Neural progenitor cell (in vitro differentiated cells): ENCODE measurements at regions not wholly inside any gene's neighbourhood (a gene's known extent, or its start where the extent isn't known, plus 50 kb on each side); places are given as distances from the start of the nearest gene placed in this dataset.

Experiments
- DNase-seq: peaks from one replicate; pipeline ENCODE4 v3.0.0-alpha.2; 2016; ENCODE audit warnings: low spot score
- H2AFZ ChIP-seq: fragments of 200-600 bp; sonication (generic); replicated peaks from 2 replicates; pipeline ENCODE4 v1.6.1; 2016; ENCODE audit warnings: antibody characterized with exemption
- H3F3A ChIP-seq: fragments of 200-600 bp; sonication (generic); 2 replicates; pipeline ENCODE4 v1.6.1; 2016; ENCODE audit warnings: antibody characterized with exemption, low read depth
- H3K27ac ChIP-seq: fragments of 200-600 bp; sonication (generic); 2 replicates; pipeline ENCODE4 v1.5.1; 2016; ENCODE audit warnings: mild to moderate bottlenecking
- H3K27me3 ChIP-seq: fragments of 200-600 bp; sonication (generic); 2 replicates; pipeline ENCODE4 v1.6.1; 2016; ENCODE audit warnings: mild to moderate bottlenecking, moderate library complexity
- H3K36me3 ChIP-seq: fragments of 200-600 bp; sonication (generic); 2 replicates; pipeline ENCODE4 v1.5.1; 2016
- H3K4me1 ChIP-seq: fragments of 200-600 bp; sonication (generic); 2 replicates; pipeline ENCODE4 v1.6.1; 2016; ENCODE audit warnings: mixed run types
- H3K4me2 ChIP-seq: fragments of 200-600 bp; sonication (generic); 2 replicates; pipeline ENCODE4 v1.6.1; 2016
- H3K4me3 ChIP-seq: fragments of 200-600 bp; sonication (generic); 2 replicates; pipeline ENCODE4 v1.5.1; 2016
- H3K79me2 ChIP-seq: fragments of 200-600 bp; sonication (generic); 2 replicates; pipeline ENCODE4 v1.6.1; 2016; ENCODE audit warnings: low read depth
- H3K9ac ChIP-seq: fragments of 200-600 bp; sonication (generic); 2 replicates; pipeline ENCODE4 v1.6.1; 2016
- H3K9me3 ChIP-seq: fragments of 200-600 bp; sonication (generic); 2 replicates; pipeline ENCODE4 v1.5.1; 2016; ENCODE audit warnings: low read depth
- H4K20me1 ChIP-seq: fragments of 200-600 bp; sonication (generic); 2 replicates; pipeline ENCODE4 v1.6.1; 2016; ENCODE audit warnings: low read depth
- H3K27ac Mint-ChIP-seq: 3 replicates; pipeline ENCODE4 v1.8.0; 2021; ENCODE audit warnings: mixed read lengths
- H3K27me3 Mint-ChIP-seq: 2 replicates; pipeline ENCODE4 v1.8.0; 2022; ENCODE audit warnings: low read depth, mild to moderate bottlenecking, inconsistent platforms, moderate library complexity, mixed read lengths; ENCODE audit not compliant: insufficient read depth
- H3K36me3 Mint-ChIP-seq: 3 replicates; pipeline ENCODE4 v1.8.0; 2021; ENCODE audit warnings: mixed read lengths
- H3K4me1 Mint-ChIP-seq: 3 replicates; pipeline ENCODE4 v1.8.0; 2021; ENCODE audit warnings: mixed read lengths
- H3K4me3 Mint-ChIP-seq: 3 replicates; pipeline ENCODE4 v1.8.0; 2021; ENCODE audit warnings: mild to moderate bottlenecking, moderate library complexity, mixed read lengths
- H3K9me3 Mint-ChIP-seq: 3 replicates; pipeline ENCODE4 v1.8.0; 2020; ENCODE audit warnings: mixed read lengths
- CTCF ChIP-seq: fragments of 200-600 bp; sonication (generic); IDR thresholded peaks from 2 replicates; pipeline ENCODE4 v1.5.1; 2017; ENCODE audit warnings: antibody characterized with exemption, mild to moderate bottlenecking
- EZH2 ChIP-seq: fragments of 200-600 bp; sonication (generic); IDR thresholded peaks from 2 replicates; pipeline ENCODE4 v1.6.1; 2017; ENCODE audit warnings: antibody characterized with exemption, mild to moderate bottlenecking, moderate library complexity
- EZH2phosphoT487 ChIP-seq: fragments of 200-600 bp; sonication (generic); IDR thresholded peaks from 2 replicates; pipeline ENCODE4 v1.6.1; 2017; ENCODE audit warnings: antibody characterized with exemption

DNA sequence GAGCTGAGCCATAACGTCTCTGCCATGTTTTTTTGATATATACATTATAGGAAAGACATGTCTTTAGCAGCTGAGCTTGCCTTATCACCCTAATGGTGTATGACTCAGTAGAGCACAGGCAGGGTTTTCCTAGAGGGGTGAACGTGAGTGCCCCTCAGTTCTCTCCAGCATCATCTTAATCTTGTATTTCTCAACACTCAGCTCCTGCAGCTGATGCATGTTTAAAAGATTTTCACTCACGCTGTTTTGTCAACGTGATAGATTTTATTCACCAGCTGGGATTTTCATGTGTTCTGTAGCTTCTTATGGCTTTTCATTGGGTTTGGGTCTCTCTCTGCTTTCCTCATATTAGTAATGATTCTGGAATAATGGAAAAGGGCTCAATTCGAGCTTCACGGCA, 186.0 kb upstream of the PMFBP1 start:
- peaks cover 4% of the 10 kb centered on the region for H3K27me3 Mint-ChIP-seq
- H3K4me1 ChIP-seq, result no peaks in the 10 kb centered on the region
- no peaks in the 10 kb centered on the region for H3F3A ChIP-seq
- H3K9me3 Mint-ChIP-seq, result no peaks in the 10 kb centered on the region
- H2AFZ ChIP-seq, result no peak overlapping the region
- H3K4me1 Mint-ChIP-seq, result peaks cover 10% of the 10 kb centered on the region
- no peak overlapping the region for H3K4me3 ChIP-seq
- no peak overlapping the region for H3K27ac ChIP-seq
- H3K36me3 ChIP-seq, result no peaks in the 10 kb centered on the region
- no peak for DNase-seq
- no peaks in the 10 kb centered on the region for H3K9me3 ChIP-seq
- no peak overlapping the region for H3K27ac Mint-ChIP-seq
- H3K4me2 ChIP-seq, result no peak overlapping the region
- no peaks in the 10 kb centered on the region for H3K36me3 Mint-ChIP-seq
- H3K9ac ChIP-seq, result no peak overlapping the region
- H4K20me1 ChIP-seq, result no peaks in the 10 kb centered on the region
- no peak overlapping the region for H3K4me3 Mint-ChIP-seq
- no peaks in the 10 kb centered on the region for H3K27me3 ChIP-seq
- TF ChIP-seq EZH2phosphoT487 (no peak), CTCF (no peak), EZH2 (no peak)
- no peaks in the 10 kb centered on the region for H3K79me2 ChIP-seq

DNA sequence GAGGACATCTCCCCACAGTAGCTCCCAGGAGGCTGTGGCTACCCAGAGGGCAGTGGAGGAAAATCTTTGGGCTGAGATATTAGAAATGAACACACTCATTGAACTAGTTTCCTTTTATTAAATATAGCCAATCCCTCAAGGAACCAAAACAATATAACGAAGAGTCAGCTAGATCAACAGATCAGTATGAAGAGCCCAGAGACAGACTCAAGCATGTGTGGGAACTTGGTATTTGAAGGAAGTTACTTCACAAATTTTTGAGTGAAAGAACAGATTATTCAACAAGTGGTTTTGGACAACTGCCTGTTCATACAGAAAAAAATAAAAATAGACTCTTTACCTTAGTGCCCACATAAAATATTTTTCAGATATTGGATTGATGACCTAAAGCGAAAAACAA, 183.6 kb upstream of the PMFBP1 start:
- Histone ChIP-seq H3K9me3 (no peaks in the 10 kb centered on the region), H3K79me2 (no peaks in the 10 kb centered on the region), H4K20me1 (no peaks in the 10 kb centered on the region), H3K4me2 (no peak overlapping the region), H3K4me3 (no peak overlapping the region), H3K4me1 (no peaks in the 10 kb centered on the region), H3K27me3 (no peaks in the 10 kb centered on the region), H3K36me3 (no peaks in the 10 kb centered on the region), H3K27ac (no peak overlapping the region), H2AFZ (no peak overlapping the region), H3F3A (no peaks in the 10 kb centered on the region), H3K9ac (no peak overlapping the region)
- Mint-ChIP-seq H3K36me3 (no peaks in the 10 kb centered on the region), H3K27ac (no peak overlapping the region), H3K27me3 (peaks cover 4% of the 10 kb centered on the region), H3K4me3 (no peak overlapping the region), H3K4me1 (peaks cover 4% of the 10 kb centered on the region), H3K9me3 (no peaks in the 10 kb centered on the region)
- no peak for DNase-seq
- TF ChIP-seq EZH2phosphoT487 (no peak), CTCF (no peak), EZH2 (no peak)

- H3K4me3 Mint-ChIP-seq, result no peak overlapping the region
- no peak overlapping the region for H2AFZ ChIP-seq
- H3K79me2 ChIP-seq, result no peaks in the 10 kb centered on the region
- H3K9me3 Mint-ChIP-seq, result no peaks in the 10 kb centered on the region
- no peak for DNase-seq
- H3K27ac ChIP-seq, result no peak overlapping the region
- TF ChIP-seq CTCF (no peak), EZH2 (no peak), EZH2phosphoT487 (no peak)
- H4K20me1 ChIP-seq, result no peaks in the 10 kb centered on the region
- H3K36me3 Mint-ChIP-seq, result peaks cover 6% of the 10 kb centered on the region
- H3K9ac ChIP-seq, result no peak overlapping the region
- no peaks in the 10 kb centered on the region for H3F3A ChIP-seq
- H3K27ac Mint-ChIP-seq, result no peak overlapping the region
- H3K4me1 ChIP-seq, result no peaks in the 10 kb centered on the region
- no peak overlapping the region for H3K4me2 ChIP-seq
- H3K27me3 ChIP-seq, result no peaks in the 10 kb centered on the region
- H3K36me3 ChIP-seq, result no peaks in the 10 kb centered on the region
- peaks cover 2% of the 10 kb centered on the region for H3K27me3 Mint-ChIP-seq
- no peak overlapping the region for H3K4me3 ChIP-seq
- peaks cover 6% of the 10 kb centered on the region for H3K4me1 Mint-ChIP-seq
- H3K9me3 ChIP-seq, result no peaks in the 10 kb centered on the region
Observed at GRCh38 chr16:72349719-72350118, 177.8 kb upstream of the PMFBP1 start.

DNA sequence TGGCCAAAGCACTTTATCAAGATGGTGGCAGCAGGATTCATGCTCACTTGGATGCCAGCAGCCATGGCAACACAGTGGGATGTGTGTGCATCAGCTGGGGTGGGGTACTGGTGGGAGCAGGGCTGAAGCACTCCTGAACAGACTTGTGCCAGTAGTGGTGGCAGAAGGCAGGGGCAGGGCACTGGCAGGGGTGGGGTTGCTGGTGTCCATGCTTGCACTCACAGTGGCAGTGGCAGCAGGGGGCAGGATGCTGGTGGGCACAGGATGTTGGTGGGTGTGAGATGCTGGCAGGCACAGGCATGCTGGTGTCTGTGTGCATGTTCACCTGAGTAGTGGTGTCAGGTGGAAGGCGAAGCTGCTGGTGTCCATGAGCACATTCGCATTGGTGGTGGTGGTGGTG, 161.0 kb upstream of the PMFBP1 start:
- H3K27me3 Mint-ChIP-seq, result no peaks in the 10 kb centered on the region
- no peak overlapping the region for H3K4me3 Mint-ChIP-seq
- Histone ChIP-seq H3K79me2 (no peaks in the 10 kb centered on the region), H3K9me3 (peaks cover 2% of the 10 kb centered on the region), H4K20me1 (no peaks in the 10 kb centered on the region), H3K4me1 (no peaks in the 10 kb centered on the region), H3K4me3 (no peak overlapping the region), H3K27me3 (no peaks in the 10 kb centered on the region), H3K36me3 (no peaks in the 10 kb centered on the region), H2AFZ (no peak overlapping the region), H3K9ac (no peak overlapping the region), H3K27ac (no peak overlapping the region), H3K4me2 (no peak overlapping the region), H3F3A (no peaks in the 10 kb centered on the region)
- peaks cover 28% of the 10 kb centered on the region for H3K9me3 Mint-ChIP-seq
- TF ChIP-seq EZH2, result no peak
- no peak for TF ChIP-seq EZH2phosphoT487
- TF ChIP-seq CTCF, result no peak
- H3K36me3 Mint-ChIP-seq, result peaks cover 26% of the 10 kb centered on the region
- DNase-seq, result no peak
- no peak overlapping the region for H3K27ac Mint-ChIP-seq
- no peaks in the 10 kb centered on the region for H3K4me1 Mint-ChIP-seq
